Activated CD4-positive, alpha-beta memory T cell treated with anti-CD3 and anti-CD28 coated beads for 36 hours (primary cell): ENCODE measurements at regions not wholly inside any gene's neighbourhood (a gene's known extent, or its start where the extent isn't known, plus 50 kb on each side); places are given as distances from the start of the nearest gene placed in this dataset.
"Not testable (repeated sequence)": the region's sequence is repeated elsewhere in the genome, so short reads cannot be mapped to it uniquely, and the experiment has no call there.

Experiments used
- CTCF ChIA-PET: fragments of 350-600 bp; sonication (Branson Sonifier 250); formaldehyde crosslinking; loops from one replicate; lab custom pipeline; 2021; ENCODE audit warnings: antibody characterized with exemption, inconsistent platforms; lab: Charles Lee
- POLR2A ChIA-PET: fragments of 350-600 bp; sonication (Branson Sonifier 250); formaldehyde crosslinking; loops from one replicate; lab custom pipeline; 2021; ENCODE audit warnings: antibody characterized with exemption; lab: Charles Lee
- DNase-seq: peaks from one replicate; pipeline ENCODE4 v3.0.0-alpha.2; 2020
- H3K27ac Mint-ChIP-seq: one replicate; pipeline ENCODE4 v1.8.0; 2021; ENCODE audit warnings: mixed read lengths
- H3K27me3 Mint-ChIP-seq: one replicate; pipeline ENCODE4 v1.8.0; 2021; ENCODE audit warnings: mixed read lengths
- H3K36me3 Mint-ChIP-seq: one replicate; pipeline ENCODE4 v1.8.0; 2021; ENCODE audit warnings: mixed read lengths
- H3K4me1 Mint-ChIP-seq: one replicate; pipeline ENCODE4 v1.8.0; 2021; ENCODE audit warnings: low read depth, mixed read lengths
- H3K4me3 Mint-ChIP-seq: one replicate; pipeline ENCODE4 v1.8.0; 2021; ENCODE audit warnings: mild to moderate bottlenecking, mixed read lengths
- H3K9me3 Mint-ChIP-seq: one replicate; pipeline ENCODE4 v1.8.0; 2021; ENCODE audit warnings: mixed read lengths
- intact Hi-C: fragments of 100-400 bp; cut with micrococcal nuclease; formaldehyde crosslinking; loops from one replicate; pipeline ENCODE4 v1.15.1; 2023

DNA sequence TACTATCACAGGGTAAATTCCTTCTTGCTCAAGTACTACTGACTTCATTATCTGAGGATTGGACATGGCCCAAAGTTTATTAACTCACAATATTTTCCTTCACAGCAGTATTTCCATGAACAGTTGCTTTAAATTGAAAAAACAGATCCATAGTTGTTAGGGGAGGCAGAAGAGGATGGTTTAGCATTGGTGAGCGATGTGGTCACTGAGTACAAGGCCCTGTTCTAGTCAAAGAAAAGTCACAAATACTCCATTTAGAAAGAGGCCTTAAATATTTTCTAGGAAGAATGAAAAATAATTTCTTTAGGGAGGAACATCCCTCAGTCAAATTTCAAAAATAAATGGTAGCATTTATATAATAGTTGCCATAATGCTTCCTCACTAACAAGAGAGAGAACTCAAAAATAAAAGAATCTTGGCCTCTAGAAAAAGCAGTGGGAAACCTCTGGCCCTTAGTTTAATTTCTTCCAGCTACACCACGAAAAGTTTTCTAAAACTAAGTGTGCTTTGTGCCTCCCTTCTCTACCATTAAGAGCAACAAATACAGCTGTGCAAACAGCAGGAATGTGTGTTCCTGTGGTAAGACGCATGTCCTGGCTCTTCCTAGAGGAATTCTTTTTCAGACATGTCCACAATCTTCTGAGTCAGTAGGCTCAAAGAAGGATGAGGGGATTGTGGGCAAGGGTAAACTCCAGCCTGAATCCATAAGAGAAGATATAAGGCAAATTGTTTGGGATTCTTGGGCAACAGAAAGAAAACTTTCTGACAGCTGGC is 105.7 kb downstream of the HOXA1 start:
- H3K9me3 Mint-ChIP-seq: no peaks in the 10 kb centered on the region
- no peaks in the 10 kb centered on the region for H3K36me3 Mint-ChIP-seq
- intact Hi-C loops: no loop called here

DNA sequence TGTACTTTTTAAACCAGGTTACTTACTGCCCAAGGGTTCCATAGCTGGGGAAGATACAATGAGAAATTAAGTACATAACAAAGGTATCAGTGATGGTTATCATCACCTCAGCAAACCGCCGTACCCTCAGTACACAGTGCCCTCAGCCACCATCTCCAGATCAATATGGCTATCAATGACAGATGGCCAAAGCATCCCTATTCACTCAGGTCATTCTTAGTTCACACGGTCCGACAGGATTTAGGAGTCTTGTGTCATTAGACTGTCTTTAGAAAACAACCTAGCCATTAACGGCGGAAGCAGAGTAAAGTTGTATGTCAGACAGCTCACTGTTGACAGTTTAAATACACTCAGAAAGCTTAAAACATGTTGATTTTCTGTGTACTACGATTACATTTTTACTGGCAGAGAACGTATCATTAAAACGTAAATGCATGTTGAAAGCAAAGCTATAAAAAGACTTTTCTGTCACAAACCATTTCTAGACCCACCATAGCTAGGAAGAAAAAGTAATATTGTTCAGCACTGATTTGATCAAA is 106.9 kb downstream of the HOXA1 start:
- H3K27ac Mint-ChIP-seq: no peak overlapping the region
- POLR2A ChIA-PET: no interaction called here
- H3K36me3 Mint-ChIP-seq: no peaks in the 10 kb centered on the region
- no peaks in the 10 kb centered on the region for H3K9me3 Mint-ChIP-seq
- peaks cover 3% of the 10 kb centered on the region for H3K27me3 Mint-ChIP-seq
- H3K4me3 Mint-ChIP-seq: no peak overlapping the region
- CTCF ChIA-PET: no interaction called here
- no peaks in the 10 kb centered on the region for H3K4me1 Mint-ChIP-seq
- DNase-seq: no peak
- intact Hi-C loops: no loop called here

More for the DNA sequence above, 105.7 kb downstream of the HOXA1 start:
- DNase-seq: no peak
- POLR2A ChIA-PET: no interaction called here
- CTCF ChIA-PET: no interaction called here
- Mint-ChIP-seq H3K4me1 (no peaks in the 10 kb centered on the region), H3K4me3 (no peak overlapping the region), H3K27me3 (peaks cover under 1% of the 10 kb centered on the region), H3K27ac (no peak overlapping the region)

DNA sequence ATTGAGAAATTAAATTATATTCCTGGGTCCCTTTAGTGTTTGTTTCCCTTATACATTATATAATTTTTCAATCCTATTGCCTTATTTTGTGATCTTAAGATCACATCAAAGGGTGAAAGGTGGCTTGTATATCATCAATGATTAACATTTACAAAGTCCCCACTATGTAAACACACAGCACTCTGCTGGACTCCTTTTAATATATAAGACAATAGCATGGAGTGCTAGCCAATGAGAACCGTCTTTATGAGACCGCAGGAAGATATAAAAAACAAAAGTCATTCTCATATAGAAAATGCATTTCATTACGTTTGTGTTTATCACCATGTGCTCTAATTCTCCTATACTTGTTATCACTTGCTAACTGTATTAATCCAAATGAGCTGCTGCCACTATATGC is 108.5 kb downstream of the HOXA1 start:
- POLR2A ChIA-PET: no interaction called here
- no peaks in the 10 kb centered on the region for H3K4me1 Mint-ChIP-seq
- no peaks in the 10 kb centered on the region for H3K9me3 Mint-ChIP-seq
- no peak overlapping the region for H3K4me3 Mint-ChIP-seq
- no peak for DNase-seq
- CTCF ChIA-PET: no interaction called here
- H3K27me3 Mint-ChIP-seq: peaks cover 3% of the 10 kb centered on the region
- no peak overlapping the region for H3K27ac Mint-ChIP-seq
- intact Hi-C loops: no loop called here
- no peaks in the 10 kb centered on the region for H3K36me3 Mint-ChIP-seq

DNA sequence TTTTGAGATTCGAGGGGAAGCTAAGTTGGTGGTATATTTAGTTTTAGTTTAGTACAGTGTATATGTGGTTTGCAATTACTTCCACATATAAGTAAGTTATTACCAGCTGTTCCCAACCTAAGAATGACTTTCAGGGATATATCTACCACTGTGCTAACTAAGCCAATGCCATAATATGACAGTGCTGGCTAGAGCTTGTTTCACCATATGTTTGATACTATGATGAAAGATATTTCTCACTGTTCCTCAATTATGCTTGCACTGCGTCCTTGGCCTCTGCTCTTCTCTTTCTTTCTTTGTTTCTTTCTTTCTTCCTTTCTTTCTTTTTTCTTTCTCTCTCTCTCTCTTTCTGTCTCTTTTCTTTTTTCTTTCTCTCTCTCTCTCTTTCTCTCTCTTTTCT is 113.8 kb upstream of the SKAP2 start:
- H3K27ac Mint-ChIP-seq: no peak overlapping the region
- H3K4me3 Mint-ChIP-seq: no peak overlapping the region
- H3K4me1 Mint-ChIP-seq: no peaks in the 10 kb centered on the region
- intact Hi-C loops: no loop called here
- H3K27me3 Mint-ChIP-seq: peaks cover 10% of the 10 kb centered on the region
- DNase-seq: no peak
- CTCF ChIA-PET: no interaction called here
- POLR2A ChIA-PET: no interaction called here
- H3K36me3 Mint-ChIP-seq: no peaks in the 10 kb centered on the region
- H3K9me3 Mint-ChIP-seq: no peaks in the 10 kb centered on the region

DNA sequence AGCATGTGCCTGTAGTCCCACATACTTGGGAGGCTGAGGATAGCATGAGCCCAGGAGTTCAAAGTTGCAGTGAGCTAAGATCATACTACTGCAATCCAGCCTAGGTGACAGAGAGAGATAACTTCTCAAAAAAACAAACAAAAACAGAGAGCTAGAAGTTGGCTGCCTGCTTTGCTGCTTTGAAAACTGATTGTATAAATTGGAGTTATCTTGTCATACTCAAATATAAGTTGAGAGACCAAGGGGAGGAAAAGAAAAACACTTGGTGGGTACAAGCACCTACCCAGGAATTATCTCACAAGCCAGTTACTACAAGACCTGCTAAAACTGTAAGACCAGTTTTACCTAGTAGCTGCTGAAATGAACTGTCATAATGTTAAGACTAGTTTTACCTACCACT is 112.5 kb upstream of the SKAP2 start:
- Mint-ChIP-seq H3K9me3 (peaks cover 11% of the 10 kb centered on the region), H3K36me3 (no peaks in the 10 kb centered on the region), H3K27ac (no peak overlapping the region), H3K4me3 (no peak overlapping the region), H3K4me1 (no peaks in the 10 kb centered on the region), H3K27me3 (peaks cover 6% of the 10 kb centered on the region)
- POLR2A ChIA-PET: no interaction called here
- CTCF ChIA-PET: no interaction called here
- DNase-seq: no peak
- intact Hi-C loops: no loop called here

DNA sequence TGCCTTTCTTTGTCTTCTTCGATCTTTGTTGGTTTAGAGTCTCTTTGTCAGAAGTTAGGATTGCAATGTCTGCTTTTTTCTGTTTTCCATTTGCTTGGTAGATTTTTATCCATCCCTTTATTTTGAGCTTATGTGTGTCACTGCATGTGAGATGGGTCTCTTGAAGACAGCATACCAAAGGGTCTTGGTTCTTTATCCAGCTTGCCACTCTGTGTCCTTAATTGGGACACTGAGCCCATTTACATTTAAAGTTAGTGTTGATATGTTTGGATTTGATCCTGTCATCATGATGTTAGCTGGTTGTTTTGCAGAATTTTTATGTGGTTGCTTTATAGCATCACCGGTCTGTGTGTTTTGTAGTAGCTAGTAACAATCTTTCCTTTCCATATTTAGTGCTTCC is 107.5 kb upstream of the SKAP2 start:
- H3K36me3 Mint-ChIP-seq, DNase-seq, intact Hi-C loops, H3K27ac Mint-ChIP-seq, H3K27me3 Mint-ChIP-seq, POLR2A ChIA-PET, CTCF ChIA-PET, H3K4me1 Mint-ChIP-seq, H3K4me3 Mint-ChIP-seq: not testable (repeated sequence)
- H3K9me3 Mint-ChIP-seq: peaks cover 25% of the 10 kb centered on the region

DNA sequence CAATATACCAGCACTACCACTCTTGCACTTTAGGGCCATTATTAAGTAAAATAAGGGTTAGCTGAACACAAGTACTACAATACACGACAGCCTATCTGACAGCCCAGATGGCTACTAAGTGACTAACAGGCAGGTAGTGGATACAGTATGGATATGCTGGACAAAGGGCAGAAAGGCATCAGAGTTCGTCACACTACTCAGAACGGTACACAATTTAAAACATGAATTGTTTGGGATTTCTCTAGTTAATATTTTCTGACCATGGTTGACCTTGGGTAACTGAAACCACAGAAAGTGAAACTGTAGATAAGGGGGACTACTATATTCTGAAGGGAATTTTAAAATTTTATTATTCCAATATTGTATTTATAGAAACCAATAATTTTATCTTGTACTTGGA is 101.3 kb upstream of the SKAP2 start:
- H3K4me1 Mint-ChIP-seq: no peaks in the 10 kb centered on the region
- H3K27me3 Mint-ChIP-seq: no peaks in the 10 kb centered on the region
- H3K27ac Mint-ChIP-seq: no peak overlapping the region
- H3K36me3 Mint-ChIP-seq: no peaks in the 10 kb centered on the region
- DNase-seq: no peak
- POLR2A ChIA-PET: no interaction called here
- H3K4me3 Mint-ChIP-seq: no peak overlapping the region
- H3K9me3 Mint-ChIP-seq: peaks cover 5% of the 10 kb centered on the region
- CTCF ChIA-PET: no interaction called here
- intact Hi-C loops: no loop called here

DNA sequence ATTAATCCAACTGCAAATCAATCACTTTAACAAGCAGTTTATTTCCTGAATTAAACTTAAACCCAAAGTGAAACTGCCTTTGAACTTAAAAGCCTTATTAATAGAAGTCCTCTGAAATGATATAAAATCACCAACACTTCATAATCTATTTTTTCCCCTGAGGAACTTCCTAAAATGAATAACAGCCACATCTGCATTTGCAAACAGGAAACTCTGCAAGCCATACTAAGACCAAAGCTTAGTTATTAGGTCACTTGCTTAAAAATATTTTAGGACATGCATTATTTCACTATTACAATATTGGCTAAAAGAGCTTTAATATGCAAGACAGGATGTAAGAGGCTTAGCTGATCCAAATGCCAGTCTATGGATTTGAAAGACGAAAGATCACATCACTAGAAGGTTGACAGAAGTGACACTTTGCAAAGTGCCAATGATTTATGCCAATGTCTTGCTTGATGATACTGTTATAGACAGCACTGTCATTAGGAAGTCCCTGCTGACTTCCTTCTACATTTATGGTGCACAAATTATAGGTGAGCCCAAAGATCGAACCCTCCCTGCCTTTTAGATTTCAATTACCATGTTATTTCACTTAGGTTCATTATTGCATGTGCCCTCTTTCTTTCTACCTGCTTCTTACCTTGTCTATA is 99.9 kb upstream of the SKAP2 start:
- no peak for DNase-seq
- ChIA-PET CTCF (interaction anchor here (1.1 kb wide), 1 partner anchor 15 kb away, joined by 3 read pairs; no protein-coding TSS in a partner anchor), POLR2A (no interaction called here)
- no peaks in the 10 kb centered on the region for H3K36me3 Mint-ChIP-seq
- H3K4me1 Mint-ChIP-seq: no peaks in the 10 kb centered on the region
- H3K9me3 Mint-ChIP-seq: no peaks in the 10 kb centered on the region
- no peak overlapping the region for H3K4me3 Mint-ChIP-seq
- intact Hi-C loops: no loop called here
- no peak overlapping the region for H3K27ac Mint-ChIP-seq
- H3K27me3 Mint-ChIP-seq: no peaks in the 10 kb centered on the region

DNA sequence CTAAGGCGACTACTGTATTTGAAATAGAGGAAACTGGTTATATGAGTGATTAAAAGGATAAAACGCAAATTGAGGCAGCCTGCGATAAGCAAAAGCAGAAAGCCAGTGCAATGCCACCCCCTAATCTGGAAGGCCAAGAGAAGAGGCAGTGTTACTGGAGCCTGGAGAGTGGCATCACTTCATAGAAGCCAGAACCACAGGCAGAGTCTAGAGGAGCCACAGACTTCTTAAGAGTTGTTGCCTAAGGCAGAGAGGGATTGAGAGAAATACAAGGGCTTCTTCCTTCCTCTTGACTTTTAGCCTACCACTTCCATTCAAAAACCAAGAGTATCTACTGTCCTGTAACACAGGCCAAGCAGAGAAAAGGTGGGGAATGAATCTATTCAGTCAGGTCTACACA is 94.9 kb upstream of the SKAP2 start:
- Mint-ChIP-seq H3K4me3 (no peak overlapping the region), H3K27ac (no peak overlapping the region), H3K36me3 (no peaks in the 10 kb centered on the region), H3K4me1 (no peaks in the 10 kb centered on the region), H3K27me3 (peaks cover 7% of the 10 kb centered on the region), H3K9me3 (no peaks in the 10 kb centered on the region)
- intact Hi-C loops: no loop called here
- no peak for DNase-seq
- CTCF ChIA-PET: no interaction called here
- POLR2A ChIA-PET: no interaction called here

DNA sequence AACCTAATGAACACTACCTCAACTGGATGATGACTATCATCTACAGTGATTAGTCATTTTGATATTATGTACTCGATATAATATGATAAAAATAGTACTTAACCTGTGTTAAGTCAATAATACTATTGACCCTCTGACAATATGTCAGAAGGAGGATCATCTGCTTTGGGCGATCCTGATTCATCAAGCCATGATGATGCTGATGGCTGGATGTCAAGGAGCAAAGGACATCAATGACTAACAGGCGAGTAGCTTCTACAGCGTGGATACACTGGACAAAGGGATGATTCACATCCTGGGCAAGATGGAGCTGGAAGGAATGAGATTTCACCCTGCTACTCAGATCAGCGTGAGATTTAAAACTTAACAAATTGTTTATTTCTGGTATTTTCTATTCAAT is 94.4 kb upstream of the SKAP2 start:
- Mint-ChIP-seq H3K27me3 (peaks cover 7% of the 10 kb centered on the region), H3K4me3 (no peak overlapping the region), H3K4me1 (no peaks in the 10 kb centered on the region), H3K36me3 (no peaks in the 10 kb centered on the region), H3K27ac (no peak overlapping the region), H3K9me3 (no peaks in the 10 kb centered on the region)
- DNase-seq: no peak
- POLR2A ChIA-PET: no interaction called here
- intact Hi-C loops: no loop called here
- CTCF ChIA-PET: no interaction called here

DNA sequence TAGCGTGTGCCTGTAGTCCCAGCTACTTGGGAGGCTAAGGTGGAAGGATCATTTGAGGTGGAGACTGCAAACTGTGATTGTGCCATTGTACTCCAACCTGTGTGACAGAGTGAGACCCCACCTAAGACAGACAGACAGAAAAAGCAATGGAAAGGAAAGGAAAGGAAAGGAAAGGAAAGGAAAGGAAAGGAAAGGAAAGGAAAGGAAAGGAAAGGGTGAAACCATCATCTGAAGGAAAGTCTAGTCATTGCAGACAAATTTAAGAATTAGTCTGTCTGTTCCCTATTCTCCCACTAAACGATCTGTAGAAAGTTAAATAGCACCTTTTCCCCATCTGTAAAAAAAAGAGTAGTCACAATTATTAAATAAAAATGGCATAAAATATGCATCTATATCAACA is 91.1 kb upstream of the SKAP2 start:
- ChIA-PET POLR2A (no interaction called here), CTCF (no interaction called here)
- Mint-ChIP-seq H3K4me1 (no peaks in the 10 kb centered on the region), H3K4me3 (no peak overlapping the region), H3K27ac (no peak overlapping the region), H3K36me3 (no peaks in the 10 kb centered on the region), H3K27me3 (peaks cover 8% of the 10 kb centered on the region), H3K9me3 (no peaks in the 10 kb centered on the region)
- intact Hi-C loops: no loop called here
- DNase-seq: no peak

DNA sequence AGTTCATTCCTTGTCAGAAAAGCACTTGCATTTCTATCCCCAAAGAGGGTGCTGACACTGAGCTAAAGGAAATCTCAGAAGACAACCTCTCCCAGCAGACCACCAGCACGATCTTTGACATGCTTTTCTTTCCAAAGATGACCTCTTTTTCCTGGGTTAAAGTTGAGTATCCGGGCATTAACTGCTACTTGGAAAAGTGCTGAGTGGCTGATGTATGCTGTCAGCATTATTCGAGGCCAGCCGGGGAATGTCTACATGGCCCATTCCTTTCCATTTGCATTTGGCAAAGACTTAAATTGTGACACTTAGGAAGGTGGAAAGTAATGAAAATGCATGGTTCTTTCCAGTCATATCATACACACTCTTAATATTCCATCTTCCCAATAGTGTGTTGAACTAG is 90.6 kb upstream of the SKAP2 start:
- CTCF ChIA-PET: no interaction called here
- Mint-ChIP-seq H3K4me1 (no peaks in the 10 kb centered on the region), H3K9me3 (no peaks in the 10 kb centered on the region), H3K4me3 (no peak overlapping the region), H3K36me3 (no peaks in the 10 kb centered on the region), H3K27ac (no peak overlapping the region), H3K27me3 (peaks cover 8% of the 10 kb centered on the region)
- intact Hi-C loops: no loop called here
- POLR2A ChIA-PET: no interaction called here
- no peak for DNase-seq
